ENCODE measurements at regions not wholly inside any gene's neighbourhood (a gene's known extent, or its start where the extent isn't known, plus 50 kb on each side); places are given as distances from the start of the nearest gene placed in this dataset.

- TF ChIP-seq POLR2A (IDR thresholded peaks at IDR 0.05) = no peak
- TF ChIP-seq CTCF (IDR thresholded peaks at IDR 0.05) = no peak
These were observed 670.8 kb downstream of the PCDH17 start for GRCh38 chr13:58302349-58302748.

Measured in Peyer's patch (tissue), 4 donors.